ENCODE measurements at regions not wholly inside any gene's neighbourhood (a gene's known extent, or its start where the extent isn't known, plus 50 kb on each side); places are given as distances from the start of the nearest gene placed in this dataset.

DNA sequence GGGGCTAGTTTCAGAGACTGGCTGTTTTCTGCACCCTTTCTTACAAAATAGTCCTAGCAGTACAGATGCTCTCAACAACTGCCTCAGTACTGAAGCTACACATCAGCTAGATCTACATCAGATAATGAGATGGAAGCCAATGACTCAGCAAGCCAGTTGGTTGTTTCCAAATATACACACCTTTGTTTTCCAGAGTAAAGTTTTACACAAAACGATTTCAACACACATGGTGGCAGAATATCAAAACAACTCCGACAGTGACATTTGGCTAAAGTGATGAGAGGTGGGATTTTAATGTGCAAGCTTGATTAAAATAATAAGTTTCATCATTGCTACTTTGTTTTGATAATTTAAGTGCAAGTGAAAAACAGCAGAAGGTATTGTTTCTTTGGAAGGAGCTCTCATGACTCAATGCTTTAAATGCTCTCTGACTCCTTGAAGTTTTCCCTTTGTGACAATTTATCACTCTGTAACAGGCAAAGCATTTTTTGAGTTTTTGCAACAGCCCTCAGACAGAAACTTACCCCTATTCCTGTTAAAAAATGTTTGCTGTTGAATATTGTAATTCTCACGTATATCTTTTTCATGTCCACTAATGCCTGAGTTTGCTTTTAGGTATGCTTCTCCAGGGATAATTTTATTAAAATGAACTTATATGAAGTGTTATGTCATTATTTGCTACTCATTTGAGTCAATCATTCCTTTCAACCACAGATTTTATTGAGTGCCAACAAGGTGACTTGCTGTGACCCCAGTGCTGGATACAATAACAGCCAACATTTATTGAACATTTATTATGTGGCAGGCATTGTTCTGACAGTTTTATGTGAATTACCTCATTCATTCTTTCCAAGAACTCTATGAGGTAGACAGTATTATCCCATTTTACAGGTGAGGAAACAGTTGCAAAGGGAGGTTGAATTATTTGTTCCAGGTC lies 882.0 kb downstream of the TFAP2A start:
- no TSS peak for BruUV-seq (replicated peaks)

DNA sequence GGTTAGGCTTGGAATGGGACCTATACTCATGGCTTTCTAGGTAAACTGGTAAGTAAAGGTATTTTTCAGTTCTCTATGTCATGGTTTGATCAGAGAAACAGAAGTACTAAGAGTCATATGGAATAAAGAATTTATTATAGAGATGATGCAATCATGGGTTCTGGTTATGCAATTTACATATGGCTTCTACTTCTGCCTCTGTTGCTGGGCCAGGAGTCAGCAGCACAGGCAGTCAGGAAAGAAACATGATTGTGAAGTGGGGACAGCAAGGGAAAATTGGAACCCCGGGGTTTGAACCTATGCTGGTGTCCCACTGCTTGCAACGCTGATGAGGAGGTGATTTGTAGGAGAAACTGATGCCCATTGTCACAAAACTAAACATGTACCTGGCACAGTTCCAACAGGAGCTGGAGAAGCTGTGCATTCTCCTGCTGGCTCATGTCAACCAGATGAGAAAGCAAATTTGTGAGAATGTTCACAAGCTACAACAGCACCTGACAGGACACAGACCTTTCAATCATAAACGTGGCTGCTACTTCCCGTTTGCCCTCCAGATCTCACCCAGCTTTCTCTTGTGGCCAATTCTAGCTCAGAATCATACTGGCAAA lies 887.1 kb downstream of the TFAP2A start:
- no peak for DNase-seq (ENCODE audit: low spot score)
- ChIA-PET CTCF (no interaction called here), POLR2A (ENCODE audit: low non-redundant PET) (no interaction called here)
- Histone ChIP-seq H3K9me3 (ENCODE audit: low read depth, low read length, poor library complexity, severe bottlenecking) (no peaks in the 10 kb centered on the region), H3K36me3 (ENCODE audit: insufficient read depth, low read length, poor library complexity, severe bottlenecking) (no peaks in the 10 kb centered on the region), H3K27ac (ENCODE audit: low read depth, low read length, poor library complexity, severe bottlenecking) (no peak overlapping the region), H3K4me3 (ENCODE audit: low read depth, low read length, poor library complexity, severe bottlenecking) (no peak overlapping the region), H3K4me1 (ENCODE audit: insufficient read depth, low read length, poor library complexity, severe bottlenecking) (no peaks in the 10 kb centered on the region), H3K27me3 (replicated peaks; ENCODE audit: insufficient read depth, low read depth, low read length, poor library complexity) (no peaks in the 10 kb centered on the region)
- no TSS peak for BruUV-seq (replicated peaks)
- intact Hi-C loops (cut with micrococcal nuclease; ENCODE audit: unreplicated experiment) = no loop called here
- no peak for TF ChIP-seq EZH2 (IDR thresholded peaks at IDR 0.05; ENCODE audit: borderline replicate concordance, low read depth, low read length, poor library complexity, severe bottlenecking)
- TF ChIP-seq, protein P1, sequence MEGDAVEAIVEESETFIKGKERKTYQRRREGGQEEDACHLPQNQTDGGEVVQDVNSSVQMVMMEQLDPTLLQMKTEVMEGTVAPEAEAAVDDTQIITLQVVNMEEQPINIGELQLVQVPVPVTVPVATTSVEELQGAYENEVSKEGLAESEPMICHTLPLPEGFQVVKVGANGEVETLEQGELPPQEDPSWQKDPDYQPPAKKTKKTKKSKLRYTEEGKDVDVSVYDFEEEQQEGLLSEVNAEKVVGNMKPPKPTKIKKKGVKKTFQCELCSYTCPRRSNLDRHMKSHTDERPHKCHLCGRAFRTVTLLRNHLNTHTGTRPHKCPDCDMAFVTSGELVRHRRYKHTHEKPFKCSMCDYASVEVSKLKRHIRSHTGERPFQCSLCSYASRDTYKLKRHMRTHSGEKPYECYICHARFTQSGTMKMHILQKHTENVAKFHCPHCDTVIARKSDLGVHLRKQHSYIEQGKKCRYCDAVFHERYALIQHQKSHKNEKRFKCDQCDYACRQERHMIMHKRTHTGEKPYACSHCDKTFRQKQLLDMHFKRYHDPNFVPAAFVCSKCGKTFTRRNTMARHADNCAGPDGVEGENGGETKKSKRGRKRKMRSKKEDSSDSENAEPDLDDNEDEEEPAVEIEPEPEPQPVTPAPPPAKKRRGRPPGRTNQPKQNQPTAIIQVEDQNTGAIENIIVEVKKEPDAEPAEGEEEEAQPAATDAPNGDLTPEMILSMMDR (conservative IDR thresholded peaks at IDR 0.05; ENCODE audit: low read depth, low read length) = no peak

More for the DNA sequence above, 882.0 kb downstream of the TFAP2A start:
- Histone ChIP-seq H3K27me3 (replicated peaks; ENCODE audit: insufficient read depth, low read depth, low read length, poor library complexity) (no peaks in the 10 kb centered on the region), H3K36me3 (ENCODE audit: insufficient read depth, low read length, poor library complexity, severe bottlenecking) (no peaks in the 10 kb centered on the region), H3K4me3 (ENCODE audit: low read depth, low read length, poor library complexity, severe bottlenecking) (no peak overlapping the region), H3K9me3 (ENCODE audit: low read depth, low read length, poor library complexity, severe bottlenecking) (no peaks in the 10 kb centered on the region), H3K4me1 (ENCODE audit: insufficient read depth, low read length, poor library complexity, severe bottlenecking) (no peaks in the 10 kb centered on the region), H3K27ac (ENCODE audit: low read depth, low read length, poor library complexity, severe bottlenecking) (no peak overlapping the region)
- ChIA-PET POLR2A (ENCODE audit: low non-redundant PET) (interaction anchor here (0.6 kb wide), 1 partner anchor 79 kb away, joined by 5 read pairs; no protein-coding TSS in a partner anchor), CTCF (no interaction called here)
- no peak for DNase-seq (ENCODE audit: low spot score)
- TF ChIP-seq EZH2 (IDR thresholded peaks at IDR 0.05; ENCODE audit: borderline replicate concordance, low read depth, low read length, poor library complexity, severe bottlenecking) = no peak
- TF ChIP-seq, protein P1 (conservative IDR thresholded peaks at IDR 0.05; ENCODE audit: low read depth, low read length) = no peak
- intact Hi-C loops (cut with micrococcal nuclease; ENCODE audit: unreplicated experiment) = no loop called here

DNA sequence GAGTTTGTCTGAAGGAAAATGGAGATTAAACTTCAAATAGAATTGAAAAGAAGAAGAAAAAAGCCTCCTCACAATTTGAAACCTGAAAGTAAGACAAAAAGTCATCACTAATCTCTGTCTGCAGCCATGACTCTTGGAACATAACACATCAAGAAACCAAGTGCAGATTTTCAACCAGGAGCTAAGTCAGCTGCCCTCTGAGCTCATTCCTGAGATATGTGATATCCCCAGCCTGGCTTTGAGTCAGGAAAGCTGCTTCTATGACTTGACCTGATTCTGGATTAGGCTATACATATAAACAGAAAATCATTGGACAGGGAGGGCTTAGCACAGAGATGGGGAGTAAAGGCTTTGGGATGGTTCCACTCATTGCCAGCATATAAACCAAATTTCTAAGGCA lies 891.4 kb downstream of the TFAP2A start:
- H3K9me3 ChIP-seq (ENCODE audit: low read depth, low read length, poor library complexity, severe bottlenecking) = no peaks in the 10 kb centered on the region
- H3K4me3 ChIP-seq (ENCODE audit: low read depth, low read length, poor library complexity, severe bottlenecking) = no peak overlapping the region
- H3K4me1 ChIP-seq (ENCODE audit: insufficient read depth, low read length, poor library complexity, severe bottlenecking) = peaks cover 14% of the 10 kb centered on the region
- H3K27ac ChIP-seq (ENCODE audit: low read depth, low read length, poor library complexity, severe bottlenecking) = no peak overlapping the region
- no TSS peak for BruUV-seq (replicated peaks)
- TF ChIP-seq, protein P1 (conservative IDR thresholded peaks at IDR 0.05; ENCODE audit: low read depth, low read length) = no peak
- no peak for TF ChIP-seq EZH2 (IDR thresholded peaks at IDR 0.05; ENCODE audit: borderline replicate concordance, low read depth, low read length, poor library complexity, severe bottlenecking)
- no peaks in the 10 kb centered on the region for H3K27me3 ChIP-seq (replicated peaks; ENCODE audit: insufficient read depth, low read depth, low read length, poor library complexity)
- CTCF ChIA-PET = interaction anchor here (0.5 kb wide), 1 partner anchor 563 kb away, joined by 5 read pairs; no protein-coding TSS in a partner anchor
- no peak for DNase-seq (ENCODE audit: low spot score)
- intact Hi-C loops (cut with micrococcal nuclease; ENCODE audit: unreplicated experiment) = no loop called here
- POLR2A ChIA-PET (ENCODE audit: low non-redundant PET) = no interaction called here
- no peaks in the 10 kb centered on the region for H3K36me3 ChIP-seq (ENCODE audit: insufficient read depth, low read length, poor library complexity, severe bottlenecking)

All from A673 (cell line).